ENCODE measurements at regions not wholly inside any gene's neighbourhood (a gene's known extent, or its start where the extent isn't known, plus 50 kb on each side); places are given as distances from the start of the nearest gene placed in this dataset.

DNA sequence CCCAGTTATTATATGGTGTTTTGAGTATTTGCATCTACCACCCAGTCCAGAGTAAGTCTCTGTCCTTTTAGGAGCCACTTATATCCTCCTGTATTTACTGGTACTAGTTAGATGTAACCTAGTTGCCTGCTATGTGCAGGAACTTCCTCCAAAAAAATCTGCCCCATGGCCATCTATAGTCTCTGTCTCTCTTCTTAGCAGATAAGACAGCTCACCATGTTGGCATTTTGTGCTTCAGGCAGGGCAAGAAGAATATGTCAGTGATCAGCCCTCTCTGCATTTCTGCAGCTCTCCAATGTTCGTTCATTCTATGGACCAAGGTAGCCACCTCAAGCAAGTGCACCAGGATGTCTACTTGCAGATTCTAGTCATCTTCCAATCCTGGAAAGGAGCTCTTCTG lies 446.5 kb downstream of the TLE1 start:
- no peak for DNase-seq

GRCh38 chr9:81239388-81239787 lies 450.0 kb downstream of the TLE1 start:
- no peak for DNase-seq

DNA sequence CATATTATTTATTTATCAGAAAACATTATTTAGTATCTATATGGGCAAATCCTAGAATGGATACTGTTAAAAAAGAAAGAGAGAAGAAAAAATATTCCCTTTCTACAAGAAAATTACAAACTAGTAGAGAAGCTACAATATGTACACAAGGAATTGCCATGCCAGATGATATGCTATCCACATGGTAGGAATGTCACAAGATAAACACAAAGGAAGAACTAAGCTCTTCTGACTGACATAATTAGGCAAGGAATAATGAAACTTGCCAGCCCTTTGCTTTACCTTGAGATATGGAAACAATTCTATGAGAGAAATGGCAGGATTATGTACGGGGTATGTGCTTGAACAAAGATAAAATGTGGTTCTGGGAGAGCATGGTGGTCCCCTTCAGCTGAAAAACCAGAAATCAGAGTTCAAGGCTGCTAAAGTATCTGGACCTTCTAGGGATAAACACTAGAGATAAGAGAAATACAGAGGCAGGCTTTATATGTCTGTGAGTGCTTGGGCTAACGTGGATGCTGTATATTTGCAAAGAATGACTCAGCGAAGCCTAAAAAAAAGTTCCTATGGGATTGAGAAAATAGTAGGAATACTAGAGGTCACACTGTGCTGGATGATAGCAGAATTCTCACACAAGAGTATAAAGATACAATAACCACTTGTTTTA lies 451.6 kb downstream of the TLE1 start:
- DNase-seq, result peak; percentile 25

GRCh38 chr9:81234924-81235610 lies 454.3 kb downstream of the TLE1 start:
- no peak for DNase-seq

- no peak for DNase-seq
These were observed 458.3 kb downstream of the TLE1 start for GRCh38 chr9:81231011-81231410.

- no peak for DNase-seq
These were observed 461.7 kb downstream of the TLE1 start for GRCh38 chr9:81227507-81228245.

DNA sequence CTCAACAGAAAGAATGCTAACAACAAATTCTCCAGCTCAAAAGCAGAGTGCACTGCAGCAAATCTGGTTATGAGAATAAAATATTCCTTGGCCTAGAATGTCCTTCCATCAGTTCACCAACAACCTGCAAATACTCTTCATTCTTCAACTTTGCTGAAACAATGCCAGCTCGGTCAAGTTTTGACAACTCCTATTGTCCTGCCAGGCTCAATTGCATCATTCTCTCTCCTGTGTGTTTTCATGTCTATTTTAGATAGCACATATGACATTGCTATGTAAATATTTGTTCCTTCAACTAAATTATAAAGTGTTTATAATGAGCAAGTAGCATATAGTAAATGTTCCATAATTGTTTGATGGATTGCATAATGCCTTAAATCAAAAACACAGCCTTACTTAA lies 463.8 kb downstream of the TLE1 start:
- no peak for DNase-seq

- DNase-seq, result no peak
These were observed 464.9 kb downstream of the TLE1 start for GRCh38 chr9:81224166-81225081.

- no peak for DNase-seq
These were observed 474.4 kb downstream of the TLE1 start for GRCh38 chr9:81214975-81215374.

GRCh38 chr9:81213456-81213855 lies 475.9 kb downstream of the TLE1 start:
- peak; percentile 40 for DNase-seq

DNA sequence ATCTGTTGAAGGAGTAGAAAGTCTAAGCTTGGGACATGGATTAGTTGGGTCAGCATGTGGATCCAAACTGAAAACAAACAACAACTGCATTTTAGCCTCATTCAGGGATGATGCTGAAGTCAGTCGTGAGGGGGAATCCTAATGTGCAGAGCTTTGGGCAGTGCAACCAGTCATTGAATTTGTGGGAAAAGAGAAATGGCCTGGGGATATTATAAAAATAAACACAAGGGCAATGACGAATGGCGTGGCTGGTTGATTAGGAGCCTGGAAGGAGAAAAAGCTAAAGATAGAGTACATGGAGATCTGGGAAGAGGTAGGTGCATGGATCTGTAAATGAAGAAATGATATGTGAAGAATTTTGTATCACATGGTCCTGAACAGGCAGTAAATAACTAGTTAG lies 477.6 kb downstream of the TLE1 start:
- DNase-seq, result no peak

GRCh38 chr9:81207651-81208050 lies 481.7 kb downstream of the TLE1 start:
- DNase-seq, result no peak

GRCh38 chr9:81202292-81202691 lies 487.1 kb downstream of the TLE1 start:
- no peak for DNase-seq

DNA sequence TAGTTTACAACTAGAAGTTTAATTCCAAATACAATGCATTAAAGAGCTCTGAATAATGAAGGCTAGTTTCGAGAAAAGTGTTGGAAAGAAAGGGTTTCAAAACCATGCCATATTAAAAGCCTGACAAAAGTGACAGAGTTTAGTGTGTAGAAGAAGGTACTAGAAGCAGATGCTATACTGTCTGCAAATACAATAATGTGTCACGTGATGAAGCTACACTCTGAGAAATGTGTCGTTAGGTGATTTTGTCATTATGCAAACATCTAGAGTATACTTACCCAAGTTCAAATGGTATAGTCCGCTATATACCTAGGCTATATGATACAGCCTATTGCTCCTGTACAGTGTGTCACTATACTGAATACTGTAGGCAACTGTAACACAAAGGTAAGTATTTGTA lies 494.1 kb downstream of the TLE1 start:
- DNase-seq, result peak; percentile 60

DNA sequence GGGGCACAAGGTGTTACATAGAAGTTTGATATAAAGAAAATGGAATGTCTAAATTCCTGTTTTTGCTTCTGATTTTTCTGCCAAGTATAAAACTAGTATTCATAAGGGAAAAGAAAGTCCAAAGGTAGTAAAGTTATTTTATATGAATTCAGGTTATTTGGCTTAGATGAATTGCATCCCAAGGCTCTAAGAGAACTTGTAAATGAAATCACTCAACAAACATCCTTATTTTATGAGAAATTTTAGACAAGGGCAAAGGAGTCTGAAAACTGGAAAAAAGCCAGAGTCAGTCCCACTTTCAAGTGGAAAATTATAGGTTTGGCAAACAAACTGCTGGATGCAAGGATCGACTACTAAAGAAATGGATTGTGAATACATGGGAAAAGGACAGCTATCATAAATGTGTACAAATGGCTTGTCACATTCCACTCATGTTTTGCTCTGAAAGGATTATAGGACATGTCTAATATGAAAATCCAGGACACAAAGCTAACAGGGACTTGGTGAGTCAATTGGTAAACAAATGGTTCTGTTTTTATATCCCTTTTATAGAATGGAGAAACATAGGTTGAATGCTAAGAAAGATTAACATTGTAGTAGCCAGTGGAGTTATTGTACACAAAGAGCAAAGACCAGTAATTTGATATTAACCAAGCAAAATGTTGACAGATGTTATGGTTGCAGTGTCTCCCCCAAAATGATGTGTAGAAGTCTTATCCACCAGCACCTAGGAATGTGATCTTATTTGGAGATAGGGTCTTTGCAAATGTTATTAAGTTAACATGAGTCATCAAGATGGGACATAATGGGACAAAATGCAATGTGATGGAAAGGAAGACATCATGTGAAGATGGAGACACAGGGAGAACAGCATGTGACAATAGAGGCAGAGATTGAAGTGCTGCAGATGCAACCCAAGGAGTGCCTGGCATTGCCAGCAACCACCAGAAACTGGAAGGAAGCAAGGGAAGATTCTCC lies 495.7 kb downstream of the TLE1 start:
- peak; percentile 83 for DNase-seq

DNA sequence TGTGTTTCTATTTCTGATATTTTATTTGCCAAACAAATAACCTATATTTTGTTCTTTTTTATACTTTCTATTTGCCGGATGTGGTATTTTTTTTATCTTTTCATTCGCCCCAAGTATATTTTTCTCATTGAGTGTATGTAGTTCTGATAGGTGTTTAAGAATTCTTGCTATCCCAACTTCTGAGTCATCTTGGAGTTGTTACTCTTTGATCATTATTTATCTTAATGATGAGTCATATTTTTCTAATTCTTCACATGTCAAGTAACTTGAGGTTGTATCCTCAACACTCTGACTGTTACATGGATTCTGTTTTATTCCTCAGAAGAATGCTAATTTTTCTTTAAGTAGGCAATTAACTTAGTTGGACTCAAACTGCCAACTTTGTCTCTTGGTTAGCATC lies 498.1 kb downstream of the TLE1 start:
- peak; percentile 6 for DNase-seq

DNA sequence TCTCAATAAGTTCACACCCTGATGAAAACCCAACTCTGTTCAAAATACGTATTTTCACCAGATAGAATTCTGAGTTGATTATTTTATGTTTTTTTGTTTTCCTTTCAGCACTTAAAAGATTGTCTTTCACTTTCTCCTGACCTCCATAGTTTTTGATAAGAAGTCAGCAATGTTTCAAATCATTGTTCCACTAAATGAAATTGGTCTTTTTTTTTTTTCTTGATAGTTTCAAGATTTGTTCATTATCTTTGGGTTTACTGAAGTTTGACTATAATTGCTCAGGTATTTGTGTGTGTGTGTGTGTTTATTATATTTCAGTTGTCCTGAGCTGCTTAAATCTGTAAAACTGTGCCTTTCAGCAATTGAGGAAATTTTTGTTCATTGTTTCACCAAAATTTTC lies 498.7 kb downstream of the TLE1 start:
- no peak for DNase-seq

GRCh38 chr9:81183761-81184160 lies 505.6 kb downstream of the TLE1 start:
- peak; percentile 14 for DNase-seq

DNA sequence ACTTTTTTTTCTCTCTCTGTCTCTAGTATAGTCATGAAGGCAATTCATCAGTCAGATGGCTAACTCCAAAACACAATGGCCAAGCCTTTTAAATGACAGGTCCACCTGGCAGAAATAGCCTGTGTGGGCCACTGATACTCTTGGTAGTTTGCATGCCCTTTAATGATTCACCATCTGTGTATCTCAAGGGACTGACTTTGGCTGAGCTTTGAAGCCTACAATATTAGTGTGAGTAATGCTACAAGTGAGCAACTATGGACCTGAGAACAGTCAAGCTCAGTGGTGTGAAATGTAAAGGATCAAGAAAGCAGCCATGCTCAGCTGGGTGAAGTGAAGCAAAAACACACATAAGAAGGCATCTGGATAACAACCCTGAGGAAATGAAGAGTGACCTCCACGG lies 506.9 kb downstream of the TLE1 start:
- peak; percentile 3 for DNase-seq

DNA sequence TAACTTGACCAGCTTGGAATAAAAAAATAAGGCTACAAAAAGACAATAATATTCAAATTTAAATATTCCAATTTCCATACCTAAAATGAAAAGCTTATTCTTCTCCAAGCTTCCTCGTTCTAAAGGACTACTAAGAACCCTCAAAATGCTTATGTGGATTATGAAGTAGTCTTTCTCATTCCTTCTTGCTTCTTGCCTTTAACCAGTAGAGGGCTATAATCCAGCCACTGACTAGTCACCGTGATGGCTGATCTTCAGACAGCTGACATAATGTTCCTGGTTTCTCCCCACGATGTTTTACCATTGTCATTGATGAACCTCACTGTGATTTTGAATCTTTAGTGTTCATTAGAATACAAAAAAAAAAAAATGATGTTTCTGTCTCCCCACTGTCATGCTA lies 515.3 kb downstream of the TLE1 start:
- DNase-seq, result peak; percentile 3

GRCh38 chr9:81171689-81172088 lies 517.7 kb downstream of the TLE1 start:
- no peak for DNase-seq

GRCh38 chr9:81162361-81162760 lies 527.0 kb downstream of the TLE1 start:
- no peak for DNase-seq
